ENCODE measurements at regions not wholly inside any gene's neighbourhood (a gene's known extent, or its start where the extent isn't known, plus 50 kb on each side); places are given as distances from the start of the nearest gene placed in this dataset.

DNA sequence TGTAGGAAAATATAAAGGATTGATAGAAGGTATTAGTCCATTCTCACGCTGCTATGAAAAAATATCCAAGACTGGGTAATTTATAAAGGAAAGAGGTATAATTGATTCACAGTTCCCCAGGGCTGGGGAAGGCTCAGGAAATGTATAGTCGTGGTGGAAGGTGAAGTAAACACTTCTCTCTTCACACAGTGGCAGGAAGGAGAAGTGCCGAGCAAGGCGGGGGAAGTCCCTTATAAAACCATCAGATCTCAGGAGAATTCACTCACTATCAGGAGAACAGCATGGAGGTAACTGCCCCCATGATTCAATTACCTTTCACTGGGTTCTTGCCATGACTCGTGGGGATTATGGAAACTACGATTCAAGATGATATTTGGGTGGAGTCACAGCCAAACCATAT lies 1806.0 kb downstream of the MRPL39 start:
- H3K4me3 ChIP-seq, result no peak overlapping the region
- TF ChIP-seq, protein P1, sequence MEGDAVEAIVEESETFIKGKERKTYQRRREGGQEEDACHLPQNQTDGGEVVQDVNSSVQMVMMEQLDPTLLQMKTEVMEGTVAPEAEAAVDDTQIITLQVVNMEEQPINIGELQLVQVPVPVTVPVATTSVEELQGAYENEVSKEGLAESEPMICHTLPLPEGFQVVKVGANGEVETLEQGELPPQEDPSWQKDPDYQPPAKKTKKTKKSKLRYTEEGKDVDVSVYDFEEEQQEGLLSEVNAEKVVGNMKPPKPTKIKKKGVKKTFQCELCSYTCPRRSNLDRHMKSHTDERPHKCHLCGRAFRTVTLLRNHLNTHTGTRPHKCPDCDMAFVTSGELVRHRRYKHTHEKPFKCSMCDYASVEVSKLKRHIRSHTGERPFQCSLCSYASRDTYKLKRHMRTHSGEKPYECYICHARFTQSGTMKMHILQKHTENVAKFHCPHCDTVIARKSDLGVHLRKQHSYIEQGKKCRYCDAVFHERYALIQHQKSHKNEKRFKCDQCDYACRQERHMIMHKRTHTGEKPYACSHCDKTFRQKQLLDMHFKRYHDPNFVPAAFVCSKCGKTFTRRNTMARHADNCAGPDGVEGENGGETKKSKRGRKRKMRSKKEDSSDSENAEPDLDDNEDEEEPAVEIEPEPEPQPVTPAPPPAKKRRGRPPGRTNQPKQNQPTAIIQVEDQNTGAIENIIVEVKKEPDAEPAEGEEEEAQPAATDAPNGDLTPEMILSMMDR (IDR thresholded peaks at IDR 0.05), result no peak
- no peaks in the 10 kb centered on the region for H3K9me3 ChIP-seq
- H3K27ac ChIP-seq, result no peak overlapping the region
- no peaks in the 10 kb centered on the region for H3K36me3 ChIP-seq (ENCODE audit: insufficient read depth in 1 of 2, low read depth in 1 of 2)
- no peak for ATAC-seq
- DNase-seq, result no peak
- 62 to 69% (median 62%) methylated on average over 6 of the region's 6 CpGs for WGBS, 3 donors
- no peaks in the 10 kb centered on the region for H3K4me1 ChIP-seq
- H3K27me3 ChIP-seq (ENCODE audit: insufficient read depth in 3 of 3, low read length in 2 of 3), result no peaks in the 10 kb centered on the region
- intact Hi-C loops (cut with DNase I), result no loop called here

DNA sequence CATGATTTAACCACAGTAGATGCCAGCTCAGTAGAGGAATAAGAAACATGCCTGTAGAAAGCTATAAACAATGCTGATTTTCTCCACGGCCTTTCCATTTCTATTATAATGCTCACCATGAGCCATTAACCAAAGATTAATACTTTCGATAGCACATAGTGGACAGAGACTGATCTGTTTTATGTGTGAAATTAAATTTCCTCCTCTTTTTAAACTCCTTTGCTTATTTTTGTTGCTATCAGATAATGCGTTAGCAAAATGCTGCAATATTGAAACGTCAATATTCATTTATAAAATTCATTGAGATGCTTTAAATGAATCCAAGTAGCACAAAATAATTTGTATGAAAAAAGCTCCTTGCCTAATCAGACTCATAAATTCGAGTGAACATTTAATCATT lies 1807.9 kb downstream of the MRPL39 start:
- H3K27ac ChIP-seq, result no peak overlapping the region
- H3K36me3 ChIP-seq (ENCODE audit: insufficient read depth in 1 of 2, low read depth in 1 of 2), result no peaks in the 10 kb centered on the region
- no peak overlapping the region for H3K4me3 ChIP-seq
- WGBS, 3 donors, result 55 to 71% (median 55%) methylated on average over 5 of the region's 5 CpGs
- H3K4me1 ChIP-seq, result no peaks in the 10 kb centered on the region
- H3K9me3 ChIP-seq, result no peaks in the 10 kb centered on the region
- DNase-seq (no peak), ATAC-seq (no peak)
- H3K27me3 ChIP-seq (ENCODE audit: insufficient read depth in 3 of 3, low read length in 2 of 3), result no peaks in the 10 kb centered on the region
- intact Hi-C loops (cut with DNase I), result no loop called here
- TF ChIP-seq, protein P1 (IDR thresholded peaks at IDR 0.05), result no peak

DNA sequence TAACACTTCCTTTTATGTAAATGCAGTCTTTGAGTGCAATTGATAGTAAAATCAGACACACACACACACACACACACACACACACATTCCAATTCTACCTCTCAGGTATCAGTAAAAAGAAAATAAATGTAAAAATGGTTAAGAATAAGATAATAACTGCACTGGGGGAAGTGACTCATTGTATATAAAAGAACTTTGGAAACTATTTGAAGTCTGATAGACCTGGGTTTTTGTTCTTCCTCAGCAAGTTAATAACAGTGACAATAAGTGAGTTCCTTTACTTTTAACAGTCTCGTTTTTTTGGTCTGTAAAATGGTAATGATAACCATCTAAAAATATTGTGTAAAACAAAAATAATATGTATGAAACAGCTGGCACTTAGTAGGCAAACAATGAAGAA lies 1815.0 kb downstream of the MRPL39 start:
- H3K27me3 ChIP-seq (ENCODE audit: insufficient read depth in 3 of 3, low read length in 2 of 3), result no peaks in the 10 kb centered on the region
- no peaks in the 10 kb centered on the region for H3K4me1 ChIP-seq
- ATAC-seq, result no peak
- H3K36me3 ChIP-seq (ENCODE audit: insufficient read depth in 1 of 2, low read depth in 1 of 2), result no peaks in the 10 kb centered on the region
- H3K9me3 ChIP-seq, result no peaks in the 10 kb centered on the region
- H3K4me3 ChIP-seq, result no peak overlapping the region
- intact Hi-C loops (cut with DNase I), result no loop called here
- TF ChIP-seq, protein P1 (IDR thresholded peaks at IDR 0.05), result no peak
- no peak overlapping the region for H3K27ac ChIP-seq
- WGBS, 3 donors, result 30 to 55% (median 37%) methylated on average over 1 of the region's 1 CpG
- DNase-seq, result no peak

DNA sequence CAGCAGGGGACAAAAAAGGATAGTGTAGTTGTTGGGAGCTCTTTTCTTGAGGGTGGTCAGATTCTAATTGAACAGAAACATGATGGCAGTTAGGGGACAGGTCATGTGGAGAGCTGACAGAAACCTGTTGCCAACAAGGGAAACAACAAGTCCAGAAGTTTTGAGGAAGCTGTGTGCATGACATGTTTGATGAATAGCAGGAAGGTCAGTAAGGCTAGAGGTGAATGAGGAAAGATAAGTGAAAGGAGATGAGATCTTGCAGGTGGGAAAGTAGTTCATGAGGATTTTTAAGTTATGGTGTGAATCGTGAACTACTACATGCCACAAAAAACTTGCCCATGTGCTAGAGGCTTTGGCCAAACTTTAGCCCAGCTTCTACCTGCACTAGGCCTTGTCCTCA lies 1817.4 kb downstream of the MRPL39 start:
- intact Hi-C loops (cut with DNase I), result no loop called here
- Histone ChIP-seq H3K27me3 (ENCODE audit: insufficient read depth in 3 of 3, low read length in 2 of 3) (no peaks in the 10 kb centered on the region), H3K9me3 (no peaks in the 10 kb centered on the region), H3K27ac (no peak overlapping the region), H3K4me1 (no peaks in the 10 kb centered on the region), H3K4me3 (no peak overlapping the region), H3K36me3 (ENCODE audit: insufficient read depth in 1 of 2, low read depth in 1 of 2) (no peaks in the 10 kb centered on the region)
- TF ChIP-seq, protein P1 (IDR thresholded peaks at IDR 0.05), result no peak
- WGBS, 3 donors, result 79 to 93% (median 83%) methylated on average over 1 of the region's 1 CpG
- ATAC-seq, result no peak
- no peak for DNase-seq

DNA sequence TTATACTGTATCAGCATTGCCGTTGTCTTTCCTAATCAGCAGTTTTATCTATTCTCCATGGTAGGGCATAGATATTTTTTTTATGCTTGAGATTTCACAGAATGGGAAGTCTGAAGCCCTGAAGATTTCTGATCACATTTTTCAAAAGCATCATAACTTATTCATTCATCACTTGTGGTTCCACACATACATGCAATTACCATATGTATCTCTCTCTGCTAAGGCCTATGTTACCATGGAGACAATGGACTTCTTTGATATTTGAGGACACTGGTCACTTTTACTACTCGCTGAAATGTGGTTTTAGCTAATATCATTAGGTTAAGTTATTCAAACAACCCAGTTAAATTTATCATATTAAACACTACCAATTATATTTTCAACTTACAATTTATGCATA lies 1827.0 kb downstream of the MRPL39 start:
- Histone ChIP-seq H3K4me3 (no peak overlapping the region), H3K36me3 (ENCODE audit: insufficient read depth in 1 of 2, low read depth in 1 of 2) (no peaks in the 10 kb centered on the region), H3K9me3 (no peaks in the 10 kb centered on the region), H3K4me1 (no peaks in the 10 kb centered on the region), H3K27me3 (ENCODE audit: insufficient read depth in 3 of 3, low read length in 2 of 3) (no peaks in the 10 kb centered on the region), H3K27ac (no peak overlapping the region)
- intact Hi-C loops (cut with DNase I), result no loop called here
- WGBS, 3 donors, result 56 to 63% (median 61%) methylated on average over 2 of the region's 2 CpGs
- ATAC-seq (no peak), DNase-seq (no peak)
- TF ChIP-seq, protein P1 (IDR thresholded peaks at IDR 0.05), result no peak

All from psoas muscle (tissue), 7 donors.